Muscle layer of duodenum (tissue), 2 donors: ENCODE measurements at regions not wholly inside any gene's neighbourhood (a gene's known extent, or its start where the extent isn't known, plus 50 kb on each side); places are given as distances from the start of the nearest gene placed in this dataset.

ENCODE experiments used
- H3K27ac ChIP-seq: one replicate; pipeline ENCODE4 v1.7.0; 2013; ENCODE audit warnings: mild to moderate bottlenecking, low read length
- H3K27me3 ChIP-seq: one replicate; pipeline ENCODE4 v1.7.0; 2013; ENCODE audit warnings: low read depth, mild to moderate bottlenecking, control low read depth, low read length
- H3K36me3 ChIP-seq, 2 donors: one replicate each; pipeline ENCODE4 v1.7.0; 2013; ENCODE audit warnings: low read length in 2 of 2, control low read depth in 1 of 2, mild to moderate bottlenecking in 1 of 2; ENCODE audit not compliant: insufficient read depth in 2 of 2, control insufficient read depth in 1 of 2
- H3K4me1 ChIP-seq, 2 donors: one replicate each; pipeline ENCODE4 v1.7.0; 2013; ENCODE audit warnings: low read length in 2 of 2, mild to moderate bottlenecking in 2 of 2, control low read depth in 1 of 2, moderate library complexity in 1 of 2; ENCODE audit not compliant: insufficient read depth in 2 of 2, control insufficient read depth in 1 of 2
- H3K4me3 ChIP-seq, 2 donors: one replicate each; pipeline ENCODE4 v1.7.0; 2013; ENCODE audit warnings: low read length in 2 of 2, low read depth in 1 of 2, mild to moderate bottlenecking in 1 of 2
- H3K9me3 ChIP-seq, 2 donors: one replicate each; pipeline ENCODE4 v1.7.0; 2013; ENCODE audit warnings: low read length in 2 of 2, control low read depth in 1 of 2, mild to moderate bottlenecking in 1 of 2; ENCODE audit not compliant: control insufficient read depth in 1 of 2
- donor health status: healthy.

DNA sequence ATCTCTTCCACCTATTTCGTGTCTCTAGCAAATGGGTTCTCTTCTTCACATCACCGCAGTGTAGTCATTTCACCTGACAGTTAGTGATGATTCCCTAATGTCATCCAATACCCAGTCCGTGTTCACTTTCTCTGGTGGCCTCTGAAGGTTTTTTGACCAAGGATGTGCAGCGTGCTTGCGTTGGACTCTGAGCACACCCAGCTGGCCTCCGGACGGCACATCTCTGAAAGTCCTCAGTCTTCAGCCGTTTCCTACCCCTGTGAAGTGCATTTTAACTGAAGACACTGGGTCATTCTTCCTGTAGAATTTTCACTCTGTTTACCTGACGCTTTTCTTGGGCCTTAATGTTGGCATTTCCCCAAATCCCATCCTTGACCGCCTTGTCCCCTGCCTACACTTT lies 98.7 kb downstream of the ERMARD start:
- no peaks in the 10 kb centered on the region for H3K4me1 ChIP-seq
- no peaks in the 10 kb centered on the region for H3K27me3 ChIP-seq
- no peak overlapping the region for H3K27ac ChIP-seq
- no peaks in the 10 kb centered on the region for H3K36me3 ChIP-seq
- H3K4me3 ChIP-seq: no peak overlapping the region
- no peaks in the 10 kb centered on the region for H3K9me3 ChIP-seq

DNA sequence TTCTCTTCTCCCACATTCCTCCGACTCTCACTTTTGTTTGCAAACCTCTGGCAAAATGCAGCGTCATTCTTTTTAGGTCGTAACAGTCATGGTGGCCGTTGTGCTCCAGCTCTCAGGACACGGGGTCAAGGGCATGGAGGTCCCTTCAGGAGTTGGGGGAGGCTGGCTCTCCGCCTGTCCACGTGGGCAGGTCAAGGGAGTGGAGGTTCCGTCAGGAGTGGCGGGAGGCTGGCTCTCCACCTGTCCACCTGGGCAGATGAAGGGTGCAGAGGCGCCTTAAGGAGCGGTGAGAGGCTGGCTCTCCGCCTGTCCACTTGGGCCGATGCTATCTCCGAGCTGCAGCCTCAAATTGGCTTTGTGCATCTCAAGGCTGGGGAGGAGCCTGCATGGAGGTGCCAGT lies 98.0 kb downstream of the ERMARD start:
- no peak overlapping the region for H3K4me3 ChIP-seq
- no peaks in the 10 kb centered on the region for H3K36me3 ChIP-seq
- H3K9me3 ChIP-seq: no peaks in the 10 kb centered on the region
- H3K4me1 ChIP-seq: no peaks in the 10 kb centered on the region
- H3K27me3 ChIP-seq: no peaks in the 10 kb centered on the region
- H3K27ac ChIP-seq: no peak overlapping the region

GRCh38 chr6:169848946-169849345 lies 97.5 kb downstream of the ERMARD start:
- H3K4me3 ChIP-seq: no peak overlapping the region
- H3K9me3 ChIP-seq: no peaks in the 10 kb centered on the region
- no peaks in the 10 kb centered on the region for H3K4me1 ChIP-seq
- no peak overlapping the region for H3K27ac ChIP-seq
- H3K27me3 ChIP-seq: no peaks in the 10 kb centered on the region
- no peaks in the 10 kb centered on the region for H3K36me3 ChIP-seq

DNA sequence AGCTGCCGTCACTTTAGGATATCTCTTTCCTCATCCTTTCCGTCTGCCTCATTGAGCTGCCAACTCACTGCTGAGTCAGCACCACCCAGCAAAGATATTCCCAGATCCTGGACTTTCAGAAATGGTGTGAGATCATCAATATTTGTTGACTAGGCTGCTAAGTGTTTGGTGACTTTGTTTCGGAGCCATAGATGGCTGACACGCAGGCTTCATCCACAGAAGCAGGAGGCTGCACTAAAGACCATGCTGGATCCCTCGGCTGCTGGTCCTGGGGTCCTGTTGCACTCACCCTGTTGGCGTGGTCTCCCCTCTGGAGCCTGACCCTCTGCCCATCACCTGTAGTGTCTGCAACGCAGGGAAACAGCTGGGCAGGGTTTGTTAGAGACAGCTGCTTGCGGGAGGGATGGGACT lies 96.5 kb downstream of the ERMARD start:
- H3K9me3 ChIP-seq: no peaks in the 10 kb centered on the region
- no peaks in the 10 kb centered on the region for H3K4me1 ChIP-seq
- no peak overlapping the region for H3K4me3 ChIP-seq
- no peaks in the 10 kb centered on the region for H3K27me3 ChIP-seq
- H3K36me3 ChIP-seq: no peaks in the 10 kb centered on the region
- H3K27ac ChIP-seq: no peak overlapping the region

DNA sequence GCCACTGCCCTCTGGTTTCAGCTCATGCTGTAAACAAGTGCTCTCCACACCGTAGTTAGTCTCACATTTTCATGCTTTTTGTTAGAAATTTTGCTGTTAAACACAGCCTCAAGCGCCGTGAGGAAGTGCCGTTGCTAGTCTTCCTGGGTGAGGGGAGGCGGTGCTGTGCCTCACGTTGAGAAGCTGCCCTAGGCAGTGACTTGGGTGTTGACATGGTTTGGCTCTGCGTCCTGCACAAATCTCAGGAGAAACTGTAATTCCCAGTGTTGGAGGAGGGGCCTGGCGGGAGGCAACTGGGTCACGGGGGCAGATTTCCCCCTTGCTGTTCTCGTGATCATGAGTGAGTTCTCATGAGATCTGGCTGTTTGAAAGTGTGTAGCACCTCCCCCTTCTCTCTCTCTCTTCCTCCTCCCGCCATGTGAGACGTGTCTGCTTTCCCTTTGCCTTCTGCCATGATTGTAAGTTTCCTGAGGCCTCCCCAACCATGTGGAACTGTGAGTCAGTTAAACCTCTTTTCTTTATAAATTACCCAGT lies 95.8 kb downstream of the ERMARD start:
- no peaks in the 10 kb centered on the region for H3K9me3 ChIP-seq
- H3K4me3 ChIP-seq: no peak overlapping the region
- H3K4me1 ChIP-seq: no peaks in the 10 kb centered on the region
- no peak overlapping the region for H3K27ac ChIP-seq
- no peaks in the 10 kb centered on the region for H3K27me3 ChIP-seq
- no peaks in the 10 kb centered on the region for H3K36me3 ChIP-seq

DNA sequence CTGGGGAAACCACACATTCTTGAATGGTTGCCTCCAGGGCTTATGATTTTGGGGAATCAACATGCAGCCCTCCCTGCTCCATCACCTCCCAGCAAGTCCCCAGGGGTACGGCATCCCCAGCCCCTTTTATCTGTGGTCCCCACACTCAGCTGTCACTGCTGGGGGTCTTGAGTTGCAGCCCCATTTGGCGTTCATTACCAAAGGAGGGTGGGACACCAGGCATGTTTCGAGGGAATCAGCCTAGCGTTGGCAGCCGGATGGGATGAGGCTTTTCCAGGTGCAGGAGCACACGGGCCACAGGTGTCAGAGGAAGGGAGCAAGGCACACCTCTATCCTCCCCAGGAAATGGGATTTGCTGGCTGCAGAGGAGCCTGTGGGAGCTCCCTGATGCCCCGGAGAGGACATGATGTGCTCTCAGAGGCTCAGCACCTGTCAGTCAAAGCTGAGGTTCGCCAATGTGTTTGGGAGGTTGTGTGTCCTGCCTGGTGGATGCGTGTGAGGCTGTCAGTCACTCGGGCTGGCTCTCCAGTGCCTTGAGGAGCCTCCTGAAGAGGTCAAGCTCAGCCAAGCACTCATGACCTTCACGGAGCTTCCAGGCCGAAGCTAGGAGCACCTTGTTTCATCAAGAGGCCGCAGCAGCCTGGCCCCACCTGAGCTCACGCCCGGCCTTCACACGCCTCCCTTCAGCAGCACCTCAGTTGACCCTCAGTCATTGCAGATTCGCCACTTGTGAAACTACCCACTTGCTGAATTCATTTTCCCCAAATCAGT lies 95.0 kb downstream of the ERMARD start:
- Histone ChIP-seq H3K4me1 (no peaks in the 10 kb centered on the region), H3K4me3 (no peak overlapping the region), H3K27ac (no peak overlapping the region), H3K36me3 (no peaks in the 10 kb centered on the region), H3K9me3 (no peaks in the 10 kb centered on the region), H3K27me3 (no peaks in the 10 kb centered on the region)

DNA sequence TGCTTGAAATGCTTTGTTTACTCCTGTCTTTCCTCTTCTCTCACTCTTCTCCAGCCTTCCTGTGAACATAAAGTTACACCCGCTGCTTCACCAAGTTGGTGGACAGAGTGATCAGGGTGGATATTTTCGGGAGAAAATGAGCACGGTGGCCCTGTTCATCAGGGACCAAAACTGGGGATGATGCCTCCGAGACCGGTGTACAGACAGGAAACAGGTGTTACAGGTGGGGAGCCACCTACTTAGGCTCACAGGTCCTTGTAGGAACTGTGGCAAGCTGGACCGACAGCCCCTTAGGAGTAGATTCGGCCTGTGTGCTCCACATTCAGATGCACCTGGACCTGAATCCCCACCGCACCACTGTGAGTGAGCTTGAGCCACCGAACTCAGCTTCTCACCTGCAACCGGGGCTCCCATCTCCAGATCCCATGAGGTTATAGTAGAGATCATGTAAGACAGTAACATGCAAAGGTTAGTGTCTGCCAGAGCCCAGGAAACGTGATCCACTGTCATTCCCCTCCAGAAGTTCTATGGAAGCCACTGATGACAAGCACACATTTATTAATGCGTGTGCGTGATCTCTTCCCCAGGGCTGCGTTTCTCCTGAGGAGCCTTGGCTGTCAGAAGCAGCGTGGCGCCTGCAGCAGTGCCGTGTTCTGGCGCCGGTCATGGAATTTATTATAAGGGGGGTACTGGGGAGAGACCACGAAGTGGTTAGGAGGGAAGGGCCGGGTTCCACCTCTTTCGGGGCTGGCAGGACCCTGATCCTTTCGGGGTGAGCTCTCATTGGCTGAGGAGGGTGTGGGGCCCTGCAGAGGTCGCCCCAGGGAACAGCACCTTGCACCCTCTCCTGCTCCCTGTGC lies 94.2 kb downstream of the ERMARD start:
- Histone ChIP-seq H3K27me3 (no peaks in the 10 kb centered on the region), H3K4me3 (no peak overlapping the region), H3K36me3 (no peaks in the 10 kb centered on the region), H3K4me1 (no peaks in the 10 kb centered on the region), H3K9me3 (no peaks in the 10 kb centered on the region), H3K27ac (no peak overlapping the region)

DNA sequence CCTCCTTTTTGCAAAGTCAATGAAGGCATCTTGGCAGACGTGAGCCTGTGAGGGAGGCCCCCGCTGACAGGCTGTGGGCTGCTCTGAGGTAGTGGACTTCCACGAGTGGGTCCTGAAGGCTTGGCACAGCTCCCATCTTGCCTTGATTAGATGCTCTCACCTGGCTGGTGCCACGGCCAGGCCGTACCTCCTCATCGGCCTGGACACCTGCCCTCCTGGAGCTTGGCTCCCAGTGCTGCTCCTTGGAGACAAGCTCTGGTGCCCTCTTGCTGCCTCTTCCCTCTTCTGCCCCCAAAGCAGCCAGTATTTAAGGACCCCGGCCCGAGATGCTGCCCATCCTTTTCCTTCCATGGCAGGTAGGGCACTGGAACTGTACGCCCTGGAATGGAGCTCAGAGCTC lies 93.5 kb downstream of the ERMARD start:
- Histone ChIP-seq H3K4me3 (no peak overlapping the region), H3K4me1 (no peaks in the 10 kb centered on the region), H3K27ac (no peak overlapping the region), H3K9me3 (no peaks in the 10 kb centered on the region), H3K27me3 (no peaks in the 10 kb centered on the region), H3K36me3 (no peaks in the 10 kb centered on the region)

DNA sequence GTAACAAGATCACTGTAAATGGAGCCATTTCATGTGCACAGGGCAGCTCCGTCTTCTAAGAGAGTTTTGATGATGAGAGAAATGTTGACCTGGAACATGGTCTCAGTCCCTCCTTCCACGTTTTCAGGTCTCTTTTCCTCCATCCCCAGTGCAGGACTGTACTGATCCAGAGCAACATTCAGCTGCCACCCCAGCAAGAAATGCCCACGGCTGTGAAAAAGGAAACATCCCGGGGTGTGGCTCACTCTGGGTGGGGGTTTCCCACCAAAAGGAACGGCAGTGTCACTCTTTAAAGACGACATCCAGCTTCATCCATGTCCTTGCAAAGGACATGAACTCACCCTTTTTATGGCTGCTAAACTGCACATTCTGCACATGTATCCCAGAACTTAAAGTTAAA lies 92.6 kb downstream of the ERMARD start:
- Histone ChIP-seq H3K4me3 (no peak overlapping the region), H3K4me1 (no peaks in the 10 kb centered on the region), H3K36me3 (no peaks in the 10 kb centered on the region), H3K27ac (no peak overlapping the region), H3K9me3 (no peaks in the 10 kb centered on the region), H3K27me3 (no peaks in the 10 kb centered on the region)

DNA sequence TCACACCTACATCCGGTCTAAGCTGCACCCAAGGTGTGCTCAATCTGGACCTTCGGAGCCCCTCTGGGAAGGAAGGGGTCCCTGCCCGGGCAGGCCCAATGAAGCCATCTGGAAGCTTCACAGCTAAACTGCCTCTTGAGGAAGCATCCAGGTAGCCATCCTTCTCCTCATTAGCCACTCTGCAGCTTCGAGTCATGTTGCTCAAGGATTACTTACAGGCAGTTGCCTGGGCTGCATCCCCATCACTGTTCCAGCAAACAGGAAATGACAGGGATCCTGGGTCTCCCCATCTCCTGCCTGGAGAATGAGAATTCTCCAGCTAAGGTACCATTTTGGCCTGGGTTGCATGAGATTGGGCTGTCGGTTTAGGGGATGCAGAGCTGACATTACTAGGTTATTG lies 91.7 kb downstream of the ERMARD start:
- Histone ChIP-seq H3K9me3 (no peaks in the 10 kb centered on the region), H3K27ac (no peak overlapping the region), H3K36me3 (no peaks in the 10 kb centered on the region), H3K4me3 (no peak overlapping the region), H3K27me3 (no peaks in the 10 kb centered on the region), H3K4me1 (no peaks in the 10 kb centered on the region)

DNA sequence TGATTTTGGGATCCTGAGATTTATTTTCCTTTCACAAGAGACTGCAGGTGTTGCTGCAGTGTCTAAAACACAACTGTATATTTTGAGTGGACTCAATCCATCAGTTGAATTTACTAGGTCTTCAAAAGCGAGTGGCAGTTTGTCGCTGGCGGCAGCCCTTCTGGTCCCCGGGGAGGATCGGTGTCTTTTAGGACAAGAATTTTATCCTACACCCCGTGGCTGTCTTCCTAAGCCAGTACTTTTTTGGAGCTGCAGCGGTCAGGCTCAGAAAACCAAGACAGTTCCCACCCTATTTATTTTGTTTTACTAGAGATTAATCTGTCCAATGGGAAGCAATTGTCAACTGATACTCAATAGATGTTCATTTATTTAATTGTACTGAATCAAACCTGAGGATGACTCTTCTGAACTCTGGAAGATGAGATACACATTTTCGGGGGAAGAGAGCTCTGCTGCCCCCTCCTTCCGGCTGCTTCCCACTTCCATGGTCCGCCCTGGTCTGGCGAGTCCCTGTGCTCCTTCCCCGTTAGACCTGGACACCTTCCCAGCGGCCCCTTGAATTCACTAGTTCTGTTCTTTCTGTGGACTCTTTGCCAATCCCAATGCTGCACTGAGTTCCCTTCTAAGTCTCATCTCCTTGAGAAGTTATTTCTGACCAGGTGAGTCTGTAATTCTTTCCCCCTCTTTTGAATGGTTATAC lies 90.6 kb downstream of the ERMARD start:
- no peaks in the 10 kb centered on the region for H3K9me3 ChIP-seq
- no peaks in the 10 kb centered on the region for H3K4me1 ChIP-seq
- no peaks in the 10 kb centered on the region for H3K27me3 ChIP-seq

More for the DNA sequence above, 90.6 kb downstream of the ERMARD start:
- no peak overlapping the region for H3K27ac ChIP-seq
- no peaks in the 10 kb centered on the region for H3K36me3 ChIP-seq
- no peak overlapping the region for H3K4me3 ChIP-seq
